ENCODE measurements at regions not wholly inside any gene's neighbourhood (a gene's known extent, or its start where the extent isn't known, plus 50 kb on each side); places are given as distances from the start of the nearest gene placed in this dataset.

DNA sequence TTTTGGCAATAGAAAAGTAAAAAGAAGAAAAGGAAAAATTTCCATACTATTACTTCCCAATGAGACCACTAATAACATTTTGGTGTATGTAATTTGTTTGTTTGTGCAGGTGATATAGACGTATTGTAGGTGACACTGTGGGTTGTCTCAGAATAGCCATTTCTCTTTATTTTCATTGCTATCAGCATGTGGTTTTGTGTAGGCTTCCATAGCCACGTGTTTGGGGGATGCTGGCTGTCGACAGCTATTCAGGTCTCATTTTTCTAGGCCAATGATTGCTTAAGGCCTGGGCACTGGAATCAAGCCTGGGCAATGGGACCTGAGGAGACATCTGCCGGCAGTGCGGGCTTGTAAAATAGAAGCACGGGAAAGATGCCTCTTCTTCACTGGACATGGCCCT, 71.0 kb upstream of the KCTD1 start:
- TF ChIP-seq, protein P1, sequence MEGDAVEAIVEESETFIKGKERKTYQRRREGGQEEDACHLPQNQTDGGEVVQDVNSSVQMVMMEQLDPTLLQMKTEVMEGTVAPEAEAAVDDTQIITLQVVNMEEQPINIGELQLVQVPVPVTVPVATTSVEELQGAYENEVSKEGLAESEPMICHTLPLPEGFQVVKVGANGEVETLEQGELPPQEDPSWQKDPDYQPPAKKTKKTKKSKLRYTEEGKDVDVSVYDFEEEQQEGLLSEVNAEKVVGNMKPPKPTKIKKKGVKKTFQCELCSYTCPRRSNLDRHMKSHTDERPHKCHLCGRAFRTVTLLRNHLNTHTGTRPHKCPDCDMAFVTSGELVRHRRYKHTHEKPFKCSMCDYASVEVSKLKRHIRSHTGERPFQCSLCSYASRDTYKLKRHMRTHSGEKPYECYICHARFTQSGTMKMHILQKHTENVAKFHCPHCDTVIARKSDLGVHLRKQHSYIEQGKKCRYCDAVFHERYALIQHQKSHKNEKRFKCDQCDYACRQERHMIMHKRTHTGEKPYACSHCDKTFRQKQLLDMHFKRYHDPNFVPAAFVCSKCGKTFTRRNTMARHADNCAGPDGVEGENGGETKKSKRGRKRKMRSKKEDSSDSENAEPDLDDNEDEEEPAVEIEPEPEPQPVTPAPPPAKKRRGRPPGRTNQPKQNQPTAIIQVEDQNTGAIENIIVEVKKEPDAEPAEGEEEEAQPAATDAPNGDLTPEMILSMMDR (conservative IDR thresholded peaks at IDR 0.05 in 1 of 2, IDR thresholded peaks at IDR 0.05 in 1 of 2; ENCODE audit: low read depth in 1 of 2, low read length in 2 of 2), result no peak
- no peak for TF ChIP-seq EZH2 (IDR thresholded peaks at IDR 0.05; ENCODE audit: low read length, missing control alignments)

Data from fibroblast of lung (primary cell).